WTC11 (cell line): ENCODE measurements at regions not wholly inside any gene's neighbourhood (a gene's known extent, or its start where the extent isn't known, plus 50 kb on each side); places are given as distances from the start of the nearest gene placed in this dataset.

ENCODE experiments used
- CREM ChIP-seq: sonication (generic); formaldehyde crosslinking; IDR thresholded peaks from 2 replicates; pipeline ENCODE4 v1.8.1; 2022; ENCODE audit warnings: mild to moderate bottlenecking, missing genetic modification reagents, moderate library complexity
- GABPB1 ChIP-seq: sonication (generic); formaldehyde crosslinking; IDR thresholded peaks from 2 replicates; pipeline ENCODE4 v1.8.1; 2023; ENCODE audit warnings: mild to moderate bottlenecking, missing genetic modification reagents
- JUN ChIP-seq: sonication (generic); formaldehyde crosslinking; IDR thresholded peaks from 2 replicates; pipeline ENCODE4 v1.8.0; 2023; ENCODE audit warnings: mild to moderate bottlenecking, missing genetic modification reagents
- SP1 ChIP-seq: sonication (generic); formaldehyde crosslinking; conservative IDR thresholded peaks from 2 replicates; pipeline ENCODE4 v1.8.1; 2022; ENCODE audit warnings: missing genetic modification reagents
- TCF7 ChIP-seq: sonication (generic); formaldehyde crosslinking; IDR thresholded peaks from 2 replicates; pipeline ENCODE4 v1.8.0; 2022; ENCODE audit warnings: mild to moderate bottlenecking, low read depth, missing genetic modification reagents, moderate library complexity
- TP53 ChIP-seq: sonication (generic); formaldehyde crosslinking; IDR thresholded peaks from 2 replicates; pipeline ENCODE4 v1.8.1; 2023; ENCODE audit warnings: mild to moderate bottlenecking, missing genetic modification reagents
- USF1 ChIP-seq: sonication (generic); formaldehyde crosslinking; IDR thresholded peaks from 2 replicates; pipeline ENCODE4 v1.8.0; 2022; ENCODE audit warnings: mild to moderate bottlenecking, missing genetic modification reagents
- USF2 ChIP-seq: sonication (generic); formaldehyde crosslinking; IDR thresholded peaks from 2 replicates; pipeline ENCODE4 v1.8.1; 2023; ENCODE audit warnings: mild to moderate bottlenecking, missing genetic modification reagents, moderate library complexity
- ZBTB21 ChIP-seq: sonication (generic); formaldehyde crosslinking; IDR thresholded peaks from 2 replicates; pipeline ENCODE4 v1.8.1; 2023; ENCODE audit warnings: mild to moderate bottlenecking, missing genetic modification reagents, borderline replicate concordance
- TF ChIP-seq, protein P1 (sequence below): fragments of 200-600 bp; IDR thresholded peaks from 2 replicates; pipeline ENCODE4 v1.8.0; 2022; ENCODE audit warnings: antibody characterized with exemption
- TF ChIP-seq, protein P2 (sequence below): sonication (generic); formaldehyde crosslinking; IDR thresholded peaks from 2 replicates; pipeline ENCODE4 v1.8.0; 2022; ENCODE audit warnings: mild to moderate bottlenecking, missing genetic modification reagents
- TF ChIP-seq, protein P3 (sequence below): sonication (generic); formaldehyde crosslinking; IDR thresholded peaks from 2 replicates; pipeline ENCODE4 v1.8.1; 2022; ENCODE audit warnings: low read depth, mild to moderate bottlenecking, moderate library complexity, missing genetic modification reagents, borderline replicate concordance

GRCh38 chr3:106277731-106278130 is 408.9 kb upstream of the CBLB start:
- TF ChIP-seq JUN (no peak), SP1 (no peak), USF2 (CRISPR knock-in tag) (no peak), CREM (CRISPR knock-in tag) (no peak), GABPB1 (CRISPR knock-in tag) (no peak), TCF7 (CRISPR knock-in tag) (no peak), TP53 (CRISPR knock-in tag) (no peak), ZBTB21 (no peak), USF1 (CRISPR knock-in tag) (no peak)
- TF ChIP-seq, protein P1, sequence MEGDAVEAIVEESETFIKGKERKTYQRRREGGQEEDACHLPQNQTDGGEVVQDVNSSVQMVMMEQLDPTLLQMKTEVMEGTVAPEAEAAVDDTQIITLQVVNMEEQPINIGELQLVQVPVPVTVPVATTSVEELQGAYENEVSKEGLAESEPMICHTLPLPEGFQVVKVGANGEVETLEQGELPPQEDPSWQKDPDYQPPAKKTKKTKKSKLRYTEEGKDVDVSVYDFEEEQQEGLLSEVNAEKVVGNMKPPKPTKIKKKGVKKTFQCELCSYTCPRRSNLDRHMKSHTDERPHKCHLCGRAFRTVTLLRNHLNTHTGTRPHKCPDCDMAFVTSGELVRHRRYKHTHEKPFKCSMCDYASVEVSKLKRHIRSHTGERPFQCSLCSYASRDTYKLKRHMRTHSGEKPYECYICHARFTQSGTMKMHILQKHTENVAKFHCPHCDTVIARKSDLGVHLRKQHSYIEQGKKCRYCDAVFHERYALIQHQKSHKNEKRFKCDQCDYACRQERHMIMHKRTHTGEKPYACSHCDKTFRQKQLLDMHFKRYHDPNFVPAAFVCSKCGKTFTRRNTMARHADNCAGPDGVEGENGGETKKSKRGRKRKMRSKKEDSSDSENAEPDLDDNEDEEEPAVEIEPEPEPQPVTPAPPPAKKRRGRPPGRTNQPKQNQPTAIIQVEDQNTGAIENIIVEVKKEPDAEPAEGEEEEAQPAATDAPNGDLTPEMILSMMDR: no peak
- TF ChIP-seq, protein P2, sequence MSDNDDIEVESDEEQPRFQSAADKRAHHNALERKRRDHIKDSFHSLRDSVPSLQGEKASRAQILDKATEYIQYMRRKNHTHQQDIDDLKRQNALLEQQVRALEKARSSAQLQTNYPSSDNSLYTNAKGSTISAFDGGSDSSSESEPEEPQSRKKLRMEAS (CRISPR knock-in tag): no peak
- TF ChIP-seq, protein P3, sequence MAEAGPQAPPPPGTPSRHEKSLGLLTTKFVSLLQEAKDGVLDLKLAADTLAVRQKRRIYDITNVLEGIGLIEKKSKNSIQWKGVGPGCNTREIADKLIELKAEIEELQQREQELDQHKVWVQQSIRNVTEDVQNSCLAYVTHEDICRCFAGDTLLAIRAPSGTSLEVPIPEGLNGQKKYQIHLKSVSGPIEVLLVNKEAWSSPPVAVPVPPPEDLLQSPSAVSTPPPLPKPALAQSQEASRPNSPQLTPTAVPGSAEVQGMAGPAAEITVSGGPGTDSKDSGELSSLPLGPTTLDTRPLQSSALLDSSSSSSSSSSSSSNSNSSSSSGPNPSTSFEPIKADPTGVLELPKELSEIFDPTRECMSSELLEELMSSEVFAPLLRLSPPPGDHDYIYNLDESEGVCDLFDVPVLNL (CRISPR knock-in tag): no peak
